Epithelial cell of proximal tubule (primary cell): ENCODE measurements at regions not wholly inside any gene's neighbourhood (a gene's known extent, or its start where the extent isn't known, plus 50 kb on each side); places are given as distances from the start of the nearest gene placed in this dataset.
"Not testable (repeated sequence)": the region's sequence is repeated elsewhere in the genome, so short reads cannot be mapped to it uniquely, and the experiment has no call there.

Experiments
- DNase-seq: peaks from one replicate; pipeline ENCODE4 v3.0.0-alpha.2; 2011; ENCODE audit warnings: low read depth
- H3K4me3 ChIP-seq: 2 replicates; pipeline ENCODE4 v1.5.1; 2011; ENCODE audit warnings: low read depth, mild to moderate bottlenecking, low read length
- TF ChIP-seq, protein P1 (sequence below): conservative IDR thresholded peaks from 2 replicates; pipeline ENCODE4 v1.5.1; 2012; ENCODE audit warnings: low read depth, mild to moderate bottlenecking, low read length

DNA sequence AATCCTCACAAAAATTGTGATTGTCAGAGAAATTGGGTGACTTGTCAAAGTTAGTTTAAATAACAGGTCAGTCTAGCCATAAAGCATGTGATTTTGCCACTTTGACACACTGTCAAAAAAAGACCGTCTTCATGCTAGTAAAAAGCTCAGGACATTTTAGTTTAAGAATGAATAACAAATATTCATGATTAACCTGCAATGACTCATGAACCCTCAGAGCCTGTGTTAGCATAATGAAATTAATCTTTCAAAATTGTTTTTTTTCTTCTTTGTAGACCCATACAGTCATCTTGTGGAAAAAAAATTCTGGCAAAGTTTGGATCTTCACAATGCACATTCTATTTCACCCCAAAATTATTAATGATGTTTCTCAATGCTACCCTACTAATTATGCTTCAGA lies 255.2 kb upstream of the POT1 start:
- DNase-seq, result no peak
- TF ChIP-seq, protein P1, sequence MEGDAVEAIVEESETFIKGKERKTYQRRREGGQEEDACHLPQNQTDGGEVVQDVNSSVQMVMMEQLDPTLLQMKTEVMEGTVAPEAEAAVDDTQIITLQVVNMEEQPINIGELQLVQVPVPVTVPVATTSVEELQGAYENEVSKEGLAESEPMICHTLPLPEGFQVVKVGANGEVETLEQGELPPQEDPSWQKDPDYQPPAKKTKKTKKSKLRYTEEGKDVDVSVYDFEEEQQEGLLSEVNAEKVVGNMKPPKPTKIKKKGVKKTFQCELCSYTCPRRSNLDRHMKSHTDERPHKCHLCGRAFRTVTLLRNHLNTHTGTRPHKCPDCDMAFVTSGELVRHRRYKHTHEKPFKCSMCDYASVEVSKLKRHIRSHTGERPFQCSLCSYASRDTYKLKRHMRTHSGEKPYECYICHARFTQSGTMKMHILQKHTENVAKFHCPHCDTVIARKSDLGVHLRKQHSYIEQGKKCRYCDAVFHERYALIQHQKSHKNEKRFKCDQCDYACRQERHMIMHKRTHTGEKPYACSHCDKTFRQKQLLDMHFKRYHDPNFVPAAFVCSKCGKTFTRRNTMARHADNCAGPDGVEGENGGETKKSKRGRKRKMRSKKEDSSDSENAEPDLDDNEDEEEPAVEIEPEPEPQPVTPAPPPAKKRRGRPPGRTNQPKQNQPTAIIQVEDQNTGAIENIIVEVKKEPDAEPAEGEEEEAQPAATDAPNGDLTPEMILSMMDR, result no peak
- no peak overlapping the region for H3K4me3 ChIP-seq

DNA sequence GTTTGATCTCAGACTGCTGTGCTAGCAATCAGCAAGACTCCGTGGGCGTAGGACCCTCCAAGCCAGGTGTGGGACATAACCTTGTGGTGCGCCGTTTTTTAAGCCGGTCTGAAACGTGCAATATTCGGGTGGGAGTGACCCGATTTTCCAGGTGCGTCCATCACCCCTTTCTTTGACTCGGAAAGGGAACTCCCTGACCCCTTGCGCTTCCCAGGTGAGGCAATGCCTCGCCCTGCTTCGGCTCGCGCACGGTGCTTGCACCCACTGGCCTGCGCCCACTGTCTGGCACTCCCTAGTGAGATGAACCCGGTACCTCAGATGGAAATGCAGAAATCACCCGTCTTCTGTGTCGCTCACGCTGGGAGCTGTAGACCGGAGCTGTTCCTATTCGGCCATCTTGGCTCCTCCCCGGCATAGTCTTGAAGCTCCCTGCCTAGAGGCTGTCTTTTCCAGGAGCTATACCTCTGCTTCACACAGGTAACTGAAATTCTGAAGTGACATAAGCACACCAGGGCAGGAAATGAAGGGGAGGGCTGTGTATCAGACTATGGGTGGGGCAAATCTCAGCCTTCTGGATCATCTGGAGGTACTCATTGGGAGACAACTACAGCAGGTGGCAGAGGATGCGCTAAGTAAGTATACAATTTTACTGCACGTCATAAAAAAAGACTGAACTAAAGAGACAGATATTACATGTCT lies 252.1 kb upstream of the POT1 start:
- H3K4me3 ChIP-seq, DNase-seq: not testable (repeated sequence)

DNA sequence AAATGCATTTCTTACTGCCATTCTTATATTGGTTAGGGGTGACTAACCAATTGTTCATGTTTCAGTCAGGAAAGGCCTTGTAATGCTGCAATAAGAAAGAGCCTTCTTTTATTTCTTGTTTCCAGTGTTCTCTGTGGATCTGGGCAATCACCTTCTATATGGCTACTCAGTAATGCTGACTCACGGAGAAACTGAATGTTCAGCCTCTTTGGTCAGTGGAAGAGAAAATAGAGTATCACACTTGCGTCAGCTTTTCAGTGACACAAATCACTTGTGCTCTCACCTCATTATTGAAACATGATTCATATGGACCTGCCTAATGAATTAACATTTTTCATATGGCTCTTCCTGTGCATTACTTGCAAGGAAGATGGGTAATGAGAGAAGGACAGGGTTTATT lies 243.9 kb upstream of the POT1 start:
- DNase-seq, result no peak
- TF ChIP-seq, protein P1, result no peak
- no peak overlapping the region for H3K4me3 ChIP-seq

DNA sequence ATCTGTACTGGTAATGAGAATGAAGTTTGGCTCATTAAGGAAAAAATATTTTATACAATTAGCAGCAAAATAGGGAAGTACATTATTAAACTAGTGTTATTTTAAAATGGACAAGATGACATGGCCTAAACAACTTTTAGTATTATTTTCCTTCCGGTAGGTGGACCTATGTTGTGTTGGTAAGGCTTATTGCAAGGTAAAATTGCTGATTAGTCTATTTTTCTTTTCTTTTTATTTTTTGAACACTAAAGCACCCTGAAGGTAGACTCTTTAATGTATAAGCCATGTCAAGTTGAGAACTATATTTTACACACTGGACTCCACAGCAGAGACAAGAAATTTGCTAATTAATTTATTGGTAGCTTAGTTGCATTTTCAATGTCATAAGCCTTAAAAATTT lies 239.5 kb upstream of the POT1 start:
- TF ChIP-seq, protein P1, result no peak
- DNase-seq, result no peak
- H3K4me3 ChIP-seq, result no peak overlapping the region

DNA sequence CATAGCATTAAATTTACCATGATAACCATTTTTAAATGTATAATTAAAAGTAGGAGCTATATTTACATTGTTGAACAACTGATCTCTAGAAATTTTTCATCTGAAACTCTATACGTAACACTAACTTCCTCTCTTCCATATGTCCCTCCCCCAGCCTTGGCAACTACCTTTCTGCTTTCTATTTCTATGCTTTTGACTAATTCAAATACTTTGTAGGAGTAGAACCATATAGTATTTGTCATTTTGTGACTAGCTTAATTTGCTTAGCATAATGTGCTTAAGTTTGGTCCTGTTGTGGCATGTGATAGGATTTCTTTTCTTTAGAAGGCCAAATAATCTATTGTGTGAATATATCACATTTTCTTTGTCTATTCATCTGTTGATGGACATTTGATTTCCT lies 225.3 kb upstream of the POT1 start:
- no peak overlapping the region for H3K4me3 ChIP-seq
- no peak for DNase-seq
- TF ChIP-seq, protein P1, result no peak

DNA sequence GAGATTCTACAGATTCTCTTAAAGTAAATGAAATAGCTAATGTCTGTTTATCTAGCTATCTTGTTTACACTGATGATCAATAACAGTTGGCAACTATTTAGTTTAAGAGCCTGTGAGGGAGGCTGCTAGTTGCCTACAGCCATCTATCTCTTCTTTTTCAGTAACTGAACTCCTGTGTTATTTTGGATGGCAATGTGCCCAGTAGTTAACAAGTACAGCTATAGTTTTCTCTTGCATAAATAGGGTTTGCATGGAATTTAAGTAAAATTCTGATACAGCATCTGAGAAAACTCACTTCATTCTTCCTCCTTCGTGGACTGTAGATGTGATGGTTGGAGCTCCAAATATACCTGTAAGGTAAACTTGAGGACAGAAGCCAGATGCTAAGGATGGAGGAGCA lies 219.5 kb upstream of the POT1 start:
- TF ChIP-seq, protein P1, result no peak
- no peak for DNase-seq
- H3K4me3 ChIP-seq, result no peak overlapping the region

DNA sequence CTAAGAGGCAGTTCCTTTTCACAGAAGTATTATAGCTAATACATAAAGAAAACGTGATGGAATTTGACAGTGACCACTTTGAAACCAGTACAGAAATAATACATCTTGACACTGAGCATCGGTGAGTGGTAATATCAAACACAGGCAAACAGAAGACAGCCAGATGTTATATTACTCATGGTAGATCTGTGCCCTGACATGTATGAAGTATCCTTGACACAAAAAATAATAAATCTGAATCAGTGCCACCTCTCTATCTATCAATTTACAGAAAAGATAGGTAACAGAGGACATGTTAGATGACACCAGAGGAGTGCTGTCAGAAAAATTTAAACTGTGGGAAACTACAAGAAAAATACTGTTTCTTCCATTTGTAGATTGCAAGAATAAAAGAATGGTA lies 217.4 kb upstream of the POT1 start:
- H3K4me3 ChIP-seq, result no peak overlapping the region
- TF ChIP-seq, protein P1, result no peak
- DNase-seq, result no peak
